ENCODE measurements at regions not wholly inside any gene's neighbourhood (a gene's known extent, or its start where the extent isn't known, plus 50 kb on each side); places are given as distances from the start of the nearest gene placed in this dataset.

DNA sequence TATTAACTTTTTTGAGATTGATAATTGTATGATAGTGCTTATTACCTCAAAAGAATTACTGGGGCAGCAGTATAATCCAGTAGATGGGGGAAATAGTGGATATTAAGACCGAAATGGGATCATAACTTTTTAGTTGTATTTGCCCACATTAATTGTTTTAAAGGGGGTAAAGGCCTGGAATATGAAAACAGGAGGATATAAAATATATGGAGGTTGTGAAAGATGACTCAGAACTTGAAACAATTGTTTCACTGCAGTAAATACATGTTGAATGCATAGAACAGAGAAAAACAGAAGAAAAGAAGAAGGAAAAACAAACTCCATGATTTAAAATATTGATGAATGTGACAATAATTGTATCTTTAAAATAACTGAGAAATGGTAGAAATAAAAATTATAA is 94.1 kb upstream of the VPREB1 start:
- H3K27me3 ChIP-seq (replicated peaks in 2 of 5; ENCODE audit: control insufficient read depth in 4 of 5, insufficient read depth in 5 of 5, low read length in 4 of 5): peaks cover 5 to 50% (median 5%) of the 10 kb centered on the region in 5 experiments
- CTCF ChIA-PET: interaction anchor here (0.8 to 1.0 kb wide), 2 partner anchors 249 to 300 kb away, joined by 3 read pairs; no protein-coding TSS in a partner anchor
- WGBS (ENCODE audit: insufficient coverage): no CpG with 5 or more reads among the region's 1 CpG

DNA sequence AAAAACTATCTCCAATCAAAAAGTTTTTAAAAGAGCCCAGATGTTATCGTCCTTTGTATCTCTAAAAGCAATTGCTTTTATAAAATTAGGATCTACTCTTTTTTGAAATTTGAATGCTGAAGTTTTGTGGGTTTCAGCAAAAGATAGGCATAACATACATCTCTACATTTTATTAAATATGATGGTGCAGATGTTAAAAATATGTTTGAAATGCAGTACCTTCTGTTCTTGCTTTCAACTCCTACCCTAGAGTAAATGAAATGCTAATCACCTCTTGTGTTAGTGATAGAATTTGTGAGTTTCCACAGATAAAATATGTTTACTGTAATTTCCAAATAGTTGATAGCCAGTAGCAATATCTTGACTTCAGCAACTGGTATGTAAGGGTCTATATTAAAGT is 95.7 kb upstream of the VPREB1 start:
- peaks cover 5 to 50% (median 5%) of the 10 kb centered on the region in 5 experiments for H3K27me3 ChIP-seq (replicated peaks in 2 of 5; ENCODE audit: control insufficient read depth in 4 of 5, insufficient read depth in 5 of 5, low read length in 4 of 5)
- POLR2A ChIA-PET: no interaction called here
- H3K4me3 ChIP-seq (ENCODE audit: control insufficient read depth in 1 of 7, extremely low read depth in 1 of 7, insufficient read depth in 4 of 7, low read depth in 2 of 7, low read length in 6 of 7): no peak overlapping the region
- H3K4me1 ChIP-seq (ENCODE audit: control extremely low read depth in 1 of 4, control insufficient read depth in 4 of 4, insufficient read depth in 4 of 4, low read length in 3 of 4): no peaks in the 10 kb centered on the region
- WGBS (ENCODE audit: insufficient coverage): no CpG with 5 or more reads among the region's 1 CpG
- no peaks in the 10 kb centered on the region for H3K36me3 ChIP-seq (ENCODE audit: control insufficient read depth in 4 of 4, insufficient read depth in 4 of 4, low read length in 3 of 4)
- H3K9me3 ChIP-seq (ENCODE audit: control extremely low read depth in 1 of 5, control insufficient read depth in 4 of 5, insufficient read depth in 2 of 5, low read depth in 1 of 5, low read length in 4 of 5): no peaks in the 10 kb centered on the region
- CTCF ChIA-PET: no interaction called here
- DNase-seq: no peak
- H3K27ac ChIP-seq (ENCODE audit: insufficient read depth in 1 of 2, low read depth in 1 of 2, low read length in 2 of 2, poor library complexity in 1 of 2, severe bottlenecking in 2 of 2): no peak overlapping the region

More for the DNA sequence above, 94.1 kb upstream of the VPREB1 start:
- Histone ChIP-seq H3K4me1 (ENCODE audit: control extremely low read depth in 1 of 4, control insufficient read depth in 4 of 4, insufficient read depth in 4 of 4, low read length in 3 of 4) (no peaks in the 10 kb centered on the region), H3K36me3 (ENCODE audit: control insufficient read depth in 4 of 4, insufficient read depth in 4 of 4, low read length in 3 of 4) (no peaks in the 10 kb centered on the region), H3K27ac (ENCODE audit: insufficient read depth in 1 of 2, low read depth in 1 of 2, low read length in 2 of 2, poor library complexity in 1 of 2, severe bottlenecking in 2 of 2) (no peak overlapping the region), H3K9me3 (ENCODE audit: control extremely low read depth in 1 of 5, control insufficient read depth in 4 of 5, insufficient read depth in 2 of 5, low read depth in 1 of 5, low read length in 4 of 5) (no peaks in the 10 kb centered on the region), H3K4me3 (ENCODE audit: control insufficient read depth in 1 of 7, extremely low read depth in 1 of 7, insufficient read depth in 4 of 7, low read depth in 2 of 7, low read length in 6 of 7) (no peak overlapping the region)
- POLR2A ChIA-PET: no interaction called here
- DNase-seq: no peak

DNA sequence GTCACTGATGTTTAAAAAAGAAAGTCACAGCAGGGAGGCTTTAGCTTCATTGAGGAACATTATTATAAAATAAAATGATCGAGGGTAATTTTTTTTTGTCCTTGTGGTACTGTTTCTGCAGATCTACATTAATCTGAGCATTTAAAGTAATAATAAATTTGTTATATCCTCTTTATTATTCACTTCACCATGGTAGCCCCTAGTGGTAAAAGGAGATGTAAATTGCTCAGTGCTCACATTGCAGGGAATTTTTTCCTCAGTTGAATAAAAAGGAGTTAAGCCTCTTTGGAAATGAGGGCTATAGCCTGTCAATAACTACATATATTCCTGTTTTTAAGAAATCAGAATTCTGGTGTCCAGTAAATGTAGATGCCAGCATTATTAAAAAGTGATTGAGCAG is 99.7 kb upstream of the VPREB1 start:
- H3K9me3 ChIP-seq (ENCODE audit: control extremely low read depth in 1 of 5, control insufficient read depth in 4 of 5, insufficient read depth in 2 of 5, low read depth in 1 of 5, low read length in 4 of 5): no peaks in the 10 kb centered on the region
- no peak for DNase-seq
- no CpG with 5 or more reads among the region's 1 CpG for WGBS (ENCODE audit: insufficient coverage)
- H3K27me3 ChIP-seq (replicated peaks in 2 of 5; ENCODE audit: control insufficient read depth in 4 of 5, insufficient read depth in 5 of 5, low read length in 4 of 5): peaks cover under 1 to 30% (median 3%) of the 10 kb centered on the region in 5 experiments
- no peaks in the 10 kb centered on the region for H3K36me3 ChIP-seq (ENCODE audit: control insufficient read depth in 4 of 4, insufficient read depth in 4 of 4, low read length in 3 of 4)
- H3K27ac ChIP-seq (ENCODE audit: insufficient read depth in 1 of 2, low read depth in 1 of 2, low read length in 2 of 2, poor library complexity in 1 of 2, severe bottlenecking in 2 of 2): no peak overlapping the region
- H3K4me1 ChIP-seq (ENCODE audit: control extremely low read depth in 1 of 4, control insufficient read depth in 4 of 4, insufficient read depth in 4 of 4, low read length in 3 of 4): no peaks in the 10 kb centered on the region
- ChIA-PET CTCF (interaction anchor here (1.0 to 2.6 kb wide), 3 partner anchors 10 to 51 kb away, joined by 3 to 8 read pairs (median 5); no protein-coding TSS in a partner anchor), POLR2A (no interaction called here)
- H3K4me3 ChIP-seq (ENCODE audit: control insufficient read depth in 1 of 7, extremely low read depth in 1 of 7, insufficient read depth in 4 of 7, low read depth in 2 of 7, low read length in 6 of 7): no peak overlapping the region

DNA sequence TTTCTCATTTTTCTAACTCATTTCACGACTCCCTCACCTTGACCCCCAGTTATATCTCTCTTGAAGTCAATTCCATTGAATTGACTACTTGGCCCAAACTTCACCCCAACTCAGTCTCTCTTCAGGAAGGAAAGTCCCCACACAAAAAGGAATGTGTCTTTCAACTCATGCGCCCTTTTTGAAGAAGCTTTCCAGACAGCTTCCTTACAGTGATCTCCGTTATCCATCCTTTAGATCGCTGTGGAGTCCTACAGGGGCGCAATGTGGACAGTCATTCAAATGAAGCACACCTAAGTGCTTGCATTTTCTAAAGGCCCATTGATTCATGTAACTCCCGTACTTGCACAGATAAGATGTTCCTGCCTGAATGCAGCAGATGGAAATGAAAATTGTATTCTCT is 101.1 kb upstream of the VPREB1 start:
- 93% methylated on average over 6 of the region's 6 CpGs for WGBS (ENCODE audit: insufficient coverage)
- POLR2A ChIA-PET: no interaction called here
- CTCF ChIA-PET: interaction anchor here (0.9 to 2.6 kb wide), 2 partner anchors 14 to 52 kb away, joined by 3 to 8 read pairs; no protein-coding TSS in a partner anchor

DNA sequence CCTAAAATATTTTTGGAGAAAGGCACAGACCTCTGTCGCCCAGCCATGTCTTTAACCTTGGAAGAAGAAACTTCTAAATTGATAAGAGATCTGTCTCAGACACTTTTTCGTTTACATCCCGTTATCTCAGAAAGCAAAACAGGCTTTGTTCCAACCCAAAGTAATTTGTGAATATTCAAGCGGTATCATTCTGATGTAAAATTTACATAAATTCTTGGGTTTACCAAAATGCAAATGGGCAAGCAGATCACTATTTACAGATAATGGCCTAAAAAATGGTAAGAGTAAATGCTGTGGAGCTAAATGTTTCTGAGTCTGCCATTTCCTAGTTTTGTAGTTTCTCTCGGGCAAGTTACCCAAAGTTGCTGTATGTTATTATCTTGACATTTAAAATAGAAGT is 101.9 kb upstream of the VPREB1 start:
- Histone ChIP-seq H3K9me3 (ENCODE audit: control extremely low read depth in 1 of 5, control insufficient read depth in 4 of 5, insufficient read depth in 2 of 5, low read depth in 1 of 5, low read length in 4 of 5) (no peaks in the 10 kb centered on the region), H3K36me3 (ENCODE audit: control insufficient read depth in 4 of 4, insufficient read depth in 4 of 4, low read length in 3 of 4) (no peaks in the 10 kb centered on the region), H3K27me3 (replicated peaks in 2 of 5; ENCODE audit: control insufficient read depth in 4 of 5, insufficient read depth in 5 of 5, low read length in 4 of 5) (peaks cover 0 to 20% (median 2%) of the 10 kb centered on the region in 5 experiments), H3K4me1 (ENCODE audit: control extremely low read depth in 1 of 4, control insufficient read depth in 4 of 4, insufficient read depth in 4 of 4, low read length in 3 of 4) (no peaks in the 10 kb centered on the region), H3K27ac (ENCODE audit: insufficient read depth in 1 of 2, low read depth in 1 of 2, low read length in 2 of 2, poor library complexity in 1 of 2, severe bottlenecking in 2 of 2) (no peak overlapping the region), H3K4me3 (ENCODE audit: control insufficient read depth in 1 of 7, extremely low read depth in 1 of 7, insufficient read depth in 4 of 7, low read depth in 2 of 7, low read length in 6 of 7) (no peak overlapping the region)
- CTCF ChIA-PET: interaction anchor here (0.9 to 2.6 kb wide), 2 partner anchors 15 to 53 kb away, joined by 3 to 8 read pairs; no protein-coding TSS in a partner anchor
- no peak for DNase-seq
- POLR2A ChIA-PET: no interaction called here
- WGBS (ENCODE audit: insufficient coverage): no CpG with 5 or more reads among the region's 5 CpGs

More for the DNA sequence above, 101.1 kb upstream of the VPREB1 start:
- no peaks in the 10 kb centered on the region for H3K36me3 ChIP-seq (ENCODE audit: control insufficient read depth in 4 of 4, insufficient read depth in 4 of 4, low read length in 3 of 4)
- no peak overlapping the region for H3K4me3 ChIP-seq (ENCODE audit: control insufficient read depth in 1 of 7, extremely low read depth in 1 of 7, insufficient read depth in 4 of 7, low read depth in 2 of 7, low read length in 6 of 7)
- no peaks in the 10 kb centered on the region for H3K9me3 ChIP-seq (ENCODE audit: control extremely low read depth in 1 of 5, control insufficient read depth in 4 of 5, insufficient read depth in 2 of 5, low read depth in 1 of 5, low read length in 4 of 5)
- peaks cover 0 to 26% (median 4%) of the 10 kb centered on the region in 5 experiments for H3K27me3 ChIP-seq (replicated peaks in 2 of 5; ENCODE audit: control insufficient read depth in 4 of 5, insufficient read depth in 5 of 5, low read length in 4 of 5)
- DNase-seq: no peak
- no peaks in the 10 kb centered on the region for H3K4me1 ChIP-seq (ENCODE audit: control extremely low read depth in 1 of 4, control insufficient read depth in 4 of 4, insufficient read depth in 4 of 4, low read length in 3 of 4)
- no peak overlapping the region for H3K27ac ChIP-seq (ENCODE audit: insufficient read depth in 1 of 2, low read depth in 1 of 2, low read length in 2 of 2, poor library complexity in 1 of 2, severe bottlenecking in 2 of 2)

DNA sequence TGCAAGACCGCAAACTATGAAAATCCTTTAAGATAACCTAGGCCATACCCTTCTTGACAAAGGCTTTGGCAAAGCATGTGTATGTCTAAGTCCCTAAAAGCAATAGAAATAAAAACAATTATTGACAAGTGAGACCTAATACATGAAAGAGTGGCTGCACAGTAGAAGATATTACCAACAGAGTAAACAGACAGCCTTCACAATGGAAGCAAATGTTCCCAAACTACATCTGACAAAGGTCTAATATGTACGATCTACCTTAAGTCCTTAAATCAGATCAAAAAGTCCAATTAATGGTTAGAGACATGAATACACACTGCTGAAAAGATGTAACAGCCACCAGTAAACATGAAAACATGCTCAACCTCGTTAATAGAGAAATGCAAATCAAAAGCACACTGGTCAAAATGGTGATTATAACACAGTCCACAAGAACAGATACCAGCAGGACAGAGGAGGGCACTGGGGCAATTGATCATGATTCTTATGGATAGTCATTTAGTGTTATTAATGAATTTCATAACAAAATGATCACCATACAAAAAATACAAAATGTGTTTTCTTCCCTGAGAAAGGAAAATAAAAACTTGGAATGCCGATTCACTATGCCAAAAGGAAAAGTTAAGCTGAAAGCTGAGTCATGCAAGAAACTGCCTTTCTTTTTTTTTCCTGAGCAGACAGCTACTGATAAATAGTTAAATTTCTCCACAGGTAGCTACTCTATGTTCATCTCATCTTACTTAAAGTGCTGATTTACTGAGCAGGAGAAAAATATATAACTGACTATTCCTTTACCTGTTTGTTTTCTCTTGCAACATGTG is 102.6 kb upstream of the VPREB1 start:
- H3K4me3 ChIP-seq (ENCODE audit: control insufficient read depth in 1 of 7, extremely low read depth in 1 of 7, insufficient read depth in 4 of 7, low read depth in 2 of 7, low read length in 6 of 7): no peak overlapping the region
- no peaks in the 10 kb centered on the region for H3K36me3 ChIP-seq (ENCODE audit: control insufficient read depth in 4 of 4, insufficient read depth in 4 of 4, low read length in 3 of 4)
- ChIA-PET POLR2A (no interaction called here), CTCF (no interaction called here)
- 89% methylated on average over 3 of the region's 4 CpGs for WGBS (ENCODE audit: insufficient coverage)
- no peaks in the 10 kb centered on the region for H3K9me3 ChIP-seq (ENCODE audit: control extremely low read depth in 1 of 5, control insufficient read depth in 4 of 5, insufficient read depth in 2 of 5, low read depth in 1 of 5, low read length in 4 of 5)
- H3K27me3 ChIP-seq (replicated peaks in 2 of 5; ENCODE audit: control insufficient read depth in 4 of 5, insufficient read depth in 5 of 5, low read length in 4 of 5): peaks cover 0 to 16% (median 2%) of the 10 kb centered on the region in 5 experiments
- H3K27ac ChIP-seq (ENCODE audit: insufficient read depth in 1 of 2, low read depth in 1 of 2, low read length in 2 of 2, poor library complexity in 1 of 2, severe bottlenecking in 2 of 2): no peak overlapping the region
- DNase-seq: no peak
- H3K4me1 ChIP-seq (ENCODE audit: control extremely low read depth in 1 of 4, control insufficient read depth in 4 of 4, insufficient read depth in 4 of 4, low read length in 3 of 4): no peaks in the 10 kb centered on the region

DNA sequence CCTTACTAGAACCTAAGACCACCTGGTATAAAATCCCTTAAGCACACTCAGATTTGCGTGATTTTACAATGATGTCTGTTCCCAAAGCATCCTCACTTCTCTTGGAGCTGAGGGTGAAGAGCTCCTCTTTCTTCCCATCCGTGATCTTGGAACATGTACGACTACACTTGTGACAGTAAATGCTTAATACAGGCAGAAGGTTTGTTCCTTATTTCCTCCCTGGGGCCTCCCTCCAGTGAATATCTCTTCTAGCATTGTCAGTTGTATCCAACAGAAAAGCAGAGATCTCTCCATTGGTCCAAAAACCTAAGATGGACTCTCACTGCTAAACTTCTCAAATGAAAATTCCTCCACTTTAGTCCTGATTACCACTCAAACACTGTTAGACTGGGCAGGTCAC is 103.6 kb upstream of the VPREB1 start:
- no peak for DNase-seq
- Histone ChIP-seq H3K9me3 (ENCODE audit: control extremely low read depth in 1 of 5, control insufficient read depth in 4 of 5, insufficient read depth in 2 of 5, low read depth in 1 of 5, low read length in 4 of 5) (no peaks in the 10 kb centered on the region), H3K4me1 (ENCODE audit: control extremely low read depth in 1 of 4, control insufficient read depth in 4 of 4, insufficient read depth in 4 of 4, low read length in 3 of 4) (no peaks in the 10 kb centered on the region), H3K27me3 (replicated peaks in 2 of 5; ENCODE audit: control insufficient read depth in 4 of 5, insufficient read depth in 5 of 5, low read length in 4 of 5) (peaks cover 0 to 9% (median 2%) of the 10 kb centered on the region in 5 experiments), H3K4me3 (ENCODE audit: control insufficient read depth in 1 of 7, extremely low read depth in 1 of 7, insufficient read depth in 4 of 7, low read depth in 2 of 7, low read length in 6 of 7) (no peak overlapping the region), H3K36me3 (ENCODE audit: control insufficient read depth in 4 of 4, insufficient read depth in 4 of 4, low read length in 3 of 4) (no peaks in the 10 kb centered on the region), H3K27ac (ENCODE audit: insufficient read depth in 1 of 2, low read depth in 1 of 2, low read length in 2 of 2, poor library complexity in 1 of 2, severe bottlenecking in 2 of 2) (no peak overlapping the region)
- POLR2A ChIA-PET: no interaction called here
- WGBS (ENCODE audit: insufficient coverage): 80% methylated on average over 3 of the region's 3 CpGs
- CTCF ChIA-PET: no interaction called here

Measured in common myeloid progenitor, CD34-positive (primary cell).